ENCODE measurements at regions not wholly inside any gene's neighbourhood (a gene's known extent, or its start where the extent isn't known, plus 50 kb on each side); places are given as distances from the start of the nearest gene placed in this dataset.

DNA sequence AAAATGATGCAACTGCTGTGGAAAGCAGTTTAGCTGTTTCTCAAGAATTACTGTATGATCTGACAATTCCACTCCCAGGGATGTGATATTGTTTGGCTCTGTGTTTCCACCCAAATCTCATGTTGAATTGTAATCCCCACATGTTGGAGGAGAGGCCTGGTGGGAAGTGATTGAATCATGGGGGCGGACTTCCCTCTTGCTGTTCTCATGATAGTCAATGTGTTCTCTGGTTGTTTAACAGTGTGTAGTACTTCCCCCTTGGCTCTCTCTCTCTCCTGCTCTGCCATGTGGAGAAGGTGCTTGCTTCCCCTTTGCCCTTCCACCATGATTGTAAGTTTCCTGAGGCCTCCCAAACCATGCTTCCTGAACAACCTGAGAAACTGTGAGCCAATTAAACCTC is 93.4 kb upstream of the CPM start:
- no peak overlapping the region for H3K4me3 ChIP-seq
- H3K4me1 ChIP-seq (ENCODE audit: control insufficient read depth in 1 of 2, low read depth in 2 of 2): no peaks in the 10 kb centered on the region
- H3K9me3 ChIP-seq: no peaks in the 10 kb centered on the region
- ATAC-seq (ENCODE audit: insufficient number of reproducible peaks, low FRiP score, low read depth): no peak
- DNase-seq (ENCODE audit: low spot score): no peak
- TF ChIP-seq CTCF (IDR thresholded peaks at IDR 0.05): no peak
- no peaks in the 10 kb centered on the region for H3K27me3 ChIP-seq (replicated peaks; ENCODE audit: insufficient read depth)
- H3K36me3 ChIP-seq: no peaks in the 10 kb centered on the region
- no peak overlapping the region for H3K27ac ChIP-seq

- no peaks in the 10 kb centered on the region for H3K27me3 ChIP-seq (replicated peaks; ENCODE audit: insufficient read depth)
- no peaks in the 10 kb centered on the region for H3K36me3 ChIP-seq
- H3K9me3 ChIP-seq: no peaks in the 10 kb centered on the region
- TF ChIP-seq CTCF (IDR thresholded peaks at IDR 0.05): no peak
- no peak overlapping the region for H3K4me3 ChIP-seq
- no peaks in the 10 kb centered on the region for H3K4me1 ChIP-seq (ENCODE audit: control insufficient read depth in 1 of 2, low read depth in 2 of 2)
- H3K27ac ChIP-seq: no peak overlapping the region
- ATAC-seq (ENCODE audit: insufficient number of reproducible peaks, low FRiP score, low read depth) (no peak), DNase-seq (ENCODE audit: low spot score) (no peak)
These were observed 94.5 kb upstream of the CPM start for GRCh38 chr12:69027411-69027881.

GRCh38 chr12:69028941-69029729 is 96.2 kb upstream of the CPM start:
- Histone ChIP-seq H3K27me3 (replicated peaks; ENCODE audit: insufficient read depth) (no peaks in the 10 kb centered on the region), H3K4me1 (ENCODE audit: control insufficient read depth in 1 of 2, low read depth in 2 of 2) (no peaks in the 10 kb centered on the region), H3K9me3 (no peaks in the 10 kb centered on the region), H3K36me3 (no peaks in the 10 kb centered on the region), H3K4me3 (no peak overlapping the region), H3K27ac (no peak overlapping the region)
- DNase-seq (ENCODE audit: low spot score) (no peak), ATAC-seq (ENCODE audit: insufficient number of reproducible peaks, low FRiP score, low read depth) (no peak)
- TF ChIP-seq CTCF (IDR thresholded peaks at IDR 0.05): no peak

DNA sequence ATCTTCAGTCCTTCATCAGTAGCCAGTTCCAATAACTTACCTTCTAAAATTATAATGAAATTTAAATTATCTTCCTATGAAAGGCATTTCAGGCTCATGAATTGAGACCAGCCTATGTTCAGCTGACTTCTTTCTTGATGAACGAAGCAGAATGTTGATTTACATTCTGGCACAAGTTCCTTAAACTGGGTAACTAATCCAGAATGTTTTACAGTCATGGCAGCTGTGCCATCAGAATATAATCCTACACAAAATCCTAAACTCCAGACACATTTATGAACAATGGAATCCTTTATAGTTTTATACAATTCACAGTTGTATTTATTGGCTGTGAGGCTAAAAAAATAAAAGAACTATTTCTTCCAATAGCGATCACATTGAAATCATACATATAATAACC is 97.3 kb upstream of the CPM start:
- TF ChIP-seq CTCF (IDR thresholded peaks at IDR 0.05): no peak
- Histone ChIP-seq H3K36me3 (no peaks in the 10 kb centered on the region), H3K27ac (no peak overlapping the region), H3K27me3 (replicated peaks; ENCODE audit: insufficient read depth) (no peaks in the 10 kb centered on the region), H3K4me1 (ENCODE audit: control insufficient read depth in 1 of 2, low read depth in 2 of 2) (no peaks in the 10 kb centered on the region), H3K9me3 (no peaks in the 10 kb centered on the region), H3K4me3 (no peak overlapping the region)
- ATAC-seq (ENCODE audit: insufficient number of reproducible peaks, low FRiP score, low read depth) (no peak), DNase-seq (ENCODE audit: low spot score) (no peak)

DNA sequence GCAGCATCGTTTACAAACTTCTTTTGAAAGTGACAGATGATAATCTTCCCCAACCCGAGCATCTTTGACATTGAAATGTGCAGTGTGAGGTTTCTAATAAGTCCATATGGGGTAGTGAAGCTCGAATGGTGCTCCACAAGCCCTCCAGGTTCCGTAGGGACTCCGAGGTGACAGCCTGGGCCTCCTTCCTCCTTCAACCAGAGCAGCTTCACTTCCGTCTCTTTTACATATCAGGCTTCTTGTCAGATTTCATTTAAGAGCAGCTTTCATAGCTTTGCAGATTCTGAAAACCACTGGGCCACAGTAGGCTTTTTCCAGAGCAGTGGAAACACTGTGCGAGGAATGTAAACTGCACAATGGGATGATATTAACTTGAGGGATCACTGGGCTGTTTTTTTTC is 103.6 kb upstream of the CPM start:
- no peak overlapping the region for H3K4me3 ChIP-seq
- DNase-seq (ENCODE audit: low spot score): no peak
- no peaks in the 10 kb centered on the region for H3K36me3 ChIP-seq
- H3K27me3 ChIP-seq (replicated peaks; ENCODE audit: insufficient read depth): no peaks in the 10 kb centered on the region
- ATAC-seq (ENCODE audit: insufficient number of reproducible peaks, low FRiP score, low read depth): no peak
- no peak overlapping the region for H3K27ac ChIP-seq
- TF ChIP-seq CTCF (IDR thresholded peaks at IDR 0.05): no peak
- no peaks in the 10 kb centered on the region for H3K4me1 ChIP-seq (ENCODE audit: control insufficient read depth in 1 of 2, low read depth in 2 of 2)
- no peaks in the 10 kb centered on the region for H3K9me3 ChIP-seq
